ENCODE measurements at regions not wholly inside any gene's neighbourhood (a gene's known extent, or its start where the extent isn't known, plus 50 kb on each side); places are given as distances from the start of the nearest gene placed in this dataset.
A peak's percentile ranks its signal among the peaks of the same experiment; 100 is the strongest.
"Not testable (repeated sequence)": the region's sequence is repeated elsewhere in the genome, so short reads cannot be mapped to it uniquely, and the experiment has no call there.

DNA sequence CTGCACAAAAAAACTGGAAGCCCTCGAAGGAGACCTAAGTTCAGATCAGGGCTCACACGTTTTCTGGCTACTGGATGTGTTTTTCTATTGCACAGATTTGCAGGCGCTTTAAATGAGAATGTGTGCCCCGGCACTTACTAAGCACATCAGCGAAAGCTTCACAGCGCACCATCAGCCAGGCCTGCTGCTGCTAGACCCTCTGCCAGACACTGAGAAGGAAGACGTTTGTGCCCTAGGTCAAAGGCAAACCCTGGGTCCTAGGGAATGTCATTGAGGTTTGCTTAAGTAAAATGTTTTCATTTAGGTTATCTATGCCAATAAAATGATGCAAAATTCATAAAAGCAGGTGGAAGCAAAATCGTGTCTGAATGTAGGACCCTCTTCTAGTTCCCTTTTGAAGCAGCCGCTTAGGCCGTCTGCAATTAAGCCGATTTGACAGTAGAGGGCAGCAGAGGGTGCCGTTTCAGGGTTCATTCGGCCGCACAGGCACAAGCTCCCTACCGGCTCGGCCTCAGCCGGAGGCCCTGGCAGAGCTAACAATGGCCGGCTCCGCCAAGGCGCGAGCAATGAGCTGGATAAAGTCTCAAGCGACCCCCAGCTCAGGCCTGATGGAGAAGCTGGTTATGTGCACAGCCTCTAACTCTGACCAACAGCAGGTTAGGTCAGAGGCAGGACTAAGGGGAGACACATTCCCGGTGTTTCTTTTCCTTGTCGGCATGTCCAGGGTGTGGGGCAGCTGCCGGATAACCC, 107.2 kb upstream of the FOXA2 start:
- peak; percentile 71 for DNase-seq

DNA sequence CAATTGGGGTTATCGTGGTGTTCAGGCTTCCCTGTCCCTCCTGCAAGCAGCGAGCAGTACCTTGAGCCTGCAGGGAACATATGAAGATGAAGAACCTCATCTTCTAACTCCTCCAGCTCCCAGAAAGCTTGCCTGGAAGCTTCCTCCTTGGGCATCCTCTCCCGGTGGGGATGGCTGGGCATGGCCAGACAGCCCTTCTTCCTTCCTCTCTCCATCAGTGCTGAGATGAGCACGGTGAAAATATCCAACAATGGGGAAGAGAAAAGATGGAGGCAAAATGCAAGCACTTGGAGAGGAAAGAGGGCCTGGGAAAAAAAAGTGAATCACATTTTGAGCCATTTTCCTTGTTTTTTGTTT, 107.7 kb upstream of the FOXA2 start:
- no peak for DNase-seq

DNA sequence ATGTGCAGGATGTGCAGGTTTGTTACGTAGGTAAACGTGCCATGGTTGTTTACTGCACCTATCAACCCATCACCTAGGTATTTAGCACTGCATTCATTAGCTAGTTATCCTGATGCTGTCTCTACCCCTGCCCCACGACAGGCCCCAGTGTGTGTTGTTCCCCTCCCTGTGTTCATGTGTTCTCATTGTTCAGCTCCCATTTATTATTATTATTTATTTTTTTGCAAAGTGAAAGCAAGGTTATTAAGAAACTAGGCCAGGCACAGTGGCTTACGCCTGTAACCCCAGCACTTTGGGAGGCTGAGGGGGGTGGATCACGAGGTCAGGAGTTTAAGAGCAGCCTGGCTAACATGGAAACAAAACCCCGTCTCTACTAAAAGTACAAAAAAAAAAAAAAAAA, 108.2 kb upstream of the FOXA2 start:
- DNase-seq = not testable (repeated sequence)

DNA sequence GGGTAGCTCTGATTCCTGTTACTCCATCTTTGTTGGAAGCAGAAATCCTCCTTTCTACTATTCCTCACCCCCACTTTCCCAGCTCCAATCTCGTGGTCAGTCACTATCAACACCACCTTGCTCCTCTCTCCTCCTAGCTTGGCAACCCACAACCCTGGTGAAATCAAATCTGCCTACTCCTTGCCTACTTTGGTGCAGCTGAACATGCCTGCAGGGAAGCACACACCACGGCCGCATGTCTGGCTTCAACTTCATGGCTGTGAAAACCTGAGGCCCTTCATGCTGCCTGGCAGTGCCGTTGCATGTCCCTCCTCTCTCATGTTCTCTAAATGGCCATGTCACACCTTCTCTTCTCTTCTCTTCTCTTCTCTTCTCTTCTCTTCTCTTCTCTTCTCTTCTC, 112.4 kb upstream of the FOXA2 start:
- DNase-seq = no peak

DNA sequence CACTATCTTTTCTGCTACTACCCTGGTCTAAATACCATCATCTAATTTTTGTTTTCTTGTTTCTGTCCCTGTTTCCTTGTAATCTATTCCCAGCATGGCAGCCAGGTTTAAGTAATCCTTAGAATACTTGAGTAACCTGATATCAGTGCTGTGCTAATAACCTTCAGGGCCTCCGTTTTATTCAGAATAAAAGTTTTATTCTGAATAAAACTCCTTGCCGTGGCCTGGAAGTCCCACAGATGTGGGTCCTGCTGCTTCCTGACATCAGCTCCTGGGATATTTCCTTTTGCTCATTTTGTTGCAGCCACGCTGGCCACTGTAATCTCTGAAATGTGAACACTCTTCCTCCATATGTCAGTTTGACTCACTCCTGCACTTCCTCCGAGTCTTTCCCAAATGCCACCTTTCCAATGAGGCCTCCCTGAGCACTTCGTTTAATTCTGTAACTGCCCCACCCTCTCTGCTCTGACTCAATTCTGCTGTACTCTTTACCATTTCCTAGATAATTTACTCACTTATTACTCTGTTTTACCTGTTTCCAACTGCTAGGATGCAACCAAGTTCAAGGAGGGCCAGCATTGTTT, 114.0 kb upstream of the FOXA2 start:
- no peak for DNase-seq

DNA sequence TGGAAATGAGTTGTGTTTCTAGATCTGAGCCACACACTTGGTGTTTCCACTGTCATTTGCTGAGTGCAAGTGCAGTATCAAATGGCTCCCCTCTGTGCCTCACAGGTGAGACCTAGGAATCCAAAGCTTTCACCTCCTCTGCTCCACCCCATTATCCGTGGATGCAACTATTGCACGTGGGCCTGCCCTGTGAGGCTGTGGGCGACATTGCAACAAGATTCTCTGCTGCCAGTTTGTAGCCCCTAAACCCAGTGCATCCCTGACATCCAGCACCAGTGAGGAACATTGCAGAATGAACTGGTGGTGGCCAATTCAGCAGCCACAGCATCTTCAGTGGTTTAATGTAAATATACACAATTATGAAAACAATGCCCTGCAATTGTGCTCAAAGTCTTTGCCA, 115.0 kb upstream of the FOXA2 start:
- no peak for DNase-seq

DNA sequence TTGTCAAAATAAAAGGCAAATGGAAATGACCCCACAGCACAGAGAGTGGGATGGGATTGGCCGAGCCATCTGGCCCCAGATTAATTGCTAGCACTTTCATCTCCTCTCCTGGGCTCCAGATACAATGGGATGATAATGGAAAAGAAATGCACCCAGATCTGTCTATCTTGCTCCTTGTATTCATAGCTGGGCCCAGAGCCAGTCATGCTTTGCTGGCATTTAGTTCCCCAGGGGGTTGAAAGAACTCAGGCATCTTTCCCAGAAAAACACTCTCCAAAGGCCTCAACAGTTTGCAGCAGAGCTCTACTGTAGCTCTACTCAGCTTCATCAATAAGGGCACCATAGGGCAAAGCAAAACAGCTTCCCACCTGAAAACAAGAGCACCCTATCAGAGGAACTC, 116.0 kb upstream of the FOXA2 start:
- DNase-seq = no peak

DNA sequence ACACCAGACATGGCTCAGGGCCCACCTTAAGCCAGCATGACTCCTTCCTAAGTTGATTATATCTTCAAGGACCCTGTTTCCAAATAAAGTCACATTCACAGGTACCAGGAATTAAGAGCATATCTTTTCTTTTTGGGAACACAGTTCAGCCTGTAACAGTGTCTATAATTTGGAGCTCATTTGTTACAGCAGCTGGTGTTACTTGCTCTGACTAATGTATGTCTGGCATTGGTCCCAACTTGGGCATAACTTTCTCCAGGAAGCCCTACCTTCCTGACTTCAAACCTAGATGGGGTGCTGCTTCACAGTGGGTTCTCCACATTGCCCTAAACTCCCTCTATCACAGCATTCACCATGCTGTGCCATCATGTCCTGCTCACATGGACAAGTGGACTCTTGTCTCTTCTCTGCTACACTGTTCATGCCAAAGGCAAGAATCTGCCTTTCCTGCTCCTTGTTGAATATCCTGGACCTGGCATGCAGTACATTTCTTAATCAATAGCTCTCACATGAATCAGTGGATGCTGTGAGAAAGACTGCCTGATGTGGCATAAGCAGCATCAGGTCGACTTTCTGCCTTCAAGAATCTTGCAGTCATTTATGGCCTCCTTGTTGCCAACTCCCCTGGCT, 117.4 kb upstream of the FOXA2 start:
- no peak for DNase-seq

DNA sequence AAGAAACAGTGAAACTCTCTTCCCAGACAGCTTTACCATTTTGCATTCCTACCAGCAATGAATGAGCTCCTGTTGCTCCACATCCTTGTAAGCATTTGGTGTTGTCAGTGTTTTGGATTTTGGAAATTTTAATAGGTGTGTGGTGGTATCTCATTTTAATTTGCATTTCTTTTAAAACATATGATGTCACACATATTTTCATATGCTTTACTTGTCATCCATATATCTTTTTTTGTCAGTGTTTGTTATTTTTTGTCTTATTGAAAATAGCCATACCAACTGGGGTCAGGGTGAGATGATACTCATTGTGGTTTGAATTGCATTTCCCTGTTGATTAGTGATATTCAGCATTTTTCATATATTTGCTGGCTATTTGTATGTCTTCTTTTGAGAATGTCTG, 119.5 kb upstream of the FOXA2 start:
- DNase-seq = no peak

DNA sequence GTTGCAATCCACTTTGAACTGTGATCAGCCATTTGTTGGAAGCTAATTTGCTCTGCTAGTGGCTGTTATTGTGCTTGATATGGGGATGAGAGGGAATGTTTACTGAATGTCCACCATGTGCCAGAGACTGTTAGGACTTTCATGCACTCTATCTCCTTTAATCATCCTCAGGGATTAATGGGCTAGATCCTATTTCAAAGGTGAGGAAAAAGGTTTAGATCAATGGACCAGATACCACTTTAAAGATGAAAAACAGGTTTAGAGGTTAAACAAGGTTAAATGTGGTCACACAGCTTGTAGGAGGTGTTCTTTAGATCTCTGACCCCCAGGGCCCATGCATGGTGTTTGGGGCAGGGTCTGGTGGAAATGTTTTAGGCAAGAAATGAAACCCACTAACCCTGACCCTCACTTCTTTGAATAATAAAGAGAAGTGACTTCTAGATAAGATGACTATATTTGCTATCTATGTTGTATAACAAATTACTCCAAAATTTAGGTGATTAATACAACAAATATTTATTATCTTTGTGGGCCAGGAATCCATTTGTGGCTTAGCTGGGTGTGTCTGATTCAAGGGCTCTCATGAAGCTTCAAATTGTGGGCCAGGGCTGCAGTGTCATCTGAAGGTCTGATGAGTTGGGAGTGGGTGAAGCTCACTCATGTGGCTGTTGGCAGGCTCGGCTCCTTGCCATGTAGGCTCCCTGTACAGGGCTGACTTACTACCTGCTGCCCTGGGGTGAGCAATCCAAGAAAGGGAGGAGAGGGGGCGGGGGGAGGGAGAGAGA, 127.8 kb upstream of the FOXA2 start:
- DNase-seq = no peak

DNA sequence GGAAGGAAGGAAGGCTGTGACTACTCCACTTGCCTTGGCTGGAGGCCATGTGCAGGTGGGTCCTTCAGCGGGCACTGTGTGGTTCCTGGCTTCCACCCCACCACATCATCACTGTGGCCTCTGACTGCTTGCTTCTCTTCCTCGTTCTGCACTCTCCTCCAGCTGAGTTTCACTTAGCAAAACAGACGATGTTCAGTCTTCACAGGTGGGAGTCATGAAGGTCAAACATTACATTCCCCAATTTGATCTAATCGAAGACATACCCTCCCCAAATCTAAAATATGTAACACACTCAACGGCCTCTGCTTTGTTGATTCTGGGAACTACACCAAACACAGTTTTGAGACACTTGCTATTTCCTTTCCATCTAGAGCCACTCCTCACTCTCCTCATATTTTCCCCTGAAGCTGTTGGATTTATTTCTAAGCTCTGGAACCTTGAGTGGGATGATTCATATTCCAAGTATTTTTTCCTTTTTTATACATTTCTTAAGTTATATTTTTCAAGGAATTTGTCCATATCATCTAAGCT, 132.5 kb upstream of the FOXA2 start:
- DNase-seq = no peak

DNA sequence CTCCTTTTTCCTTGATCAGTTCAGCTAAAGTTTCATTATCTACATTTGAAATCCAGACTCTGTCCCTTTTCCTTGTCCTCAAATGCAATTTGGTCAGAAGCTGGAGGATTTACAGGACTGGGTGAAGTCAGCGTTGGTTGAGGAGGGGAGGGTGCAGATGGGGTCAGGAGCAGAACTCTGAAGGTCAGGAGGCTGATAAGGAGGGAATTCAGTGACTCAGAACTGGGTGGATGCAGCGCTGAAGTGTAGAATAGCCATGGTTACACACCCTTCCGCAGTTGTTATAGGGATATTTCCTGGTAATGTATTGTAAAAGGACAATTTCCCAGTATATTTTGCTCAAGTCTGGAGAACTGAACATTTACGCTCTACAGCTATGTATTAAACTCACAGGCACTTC, 133.1 kb upstream of the FOXA2 start:
- DNase-seq = no peak

DNA sequence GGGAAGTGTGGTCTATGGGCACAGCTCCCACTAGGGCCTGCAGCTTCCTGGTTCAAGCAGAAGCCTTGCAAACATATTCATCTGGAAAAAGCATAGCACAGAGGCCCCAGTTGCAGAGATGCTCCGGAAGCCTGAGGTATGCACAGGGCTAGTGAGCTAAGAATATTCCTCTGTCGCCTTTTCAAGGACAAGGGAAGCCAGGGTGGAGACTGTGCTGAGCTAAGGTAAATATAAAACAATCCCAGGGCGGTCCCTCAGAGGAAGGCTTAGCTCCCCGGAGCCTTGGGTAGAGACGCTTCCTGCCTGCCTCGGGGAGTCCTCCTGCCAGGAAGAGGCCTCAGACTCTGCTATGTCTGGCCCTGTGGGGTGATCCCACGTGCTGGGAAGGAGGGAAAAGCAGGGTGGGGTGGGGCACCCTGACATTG, 134.8 kb upstream of the FOXA2 start:
- DNase-seq = no peak

DNA sequence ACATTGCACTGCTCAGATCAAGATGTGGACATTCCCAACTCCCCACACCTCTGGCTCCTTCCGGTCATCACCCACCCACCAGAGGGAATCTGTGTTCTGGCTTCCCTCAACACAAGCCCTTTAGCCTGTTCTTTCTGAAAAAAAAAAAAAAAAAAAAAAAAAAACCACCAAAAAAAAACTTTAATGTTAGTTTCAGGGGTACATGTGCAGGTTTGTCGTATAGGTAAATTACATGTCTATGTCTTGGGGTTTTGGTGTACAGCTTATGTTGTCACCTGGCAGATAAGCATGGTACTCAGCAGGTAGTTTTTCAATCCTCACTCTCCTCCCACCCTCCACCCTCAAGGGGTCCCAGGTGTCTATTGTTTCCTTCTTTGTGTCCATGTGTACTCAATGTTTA, 135.8 kb upstream of the FOXA2 start:
- no peak for DNase-seq

DNA sequence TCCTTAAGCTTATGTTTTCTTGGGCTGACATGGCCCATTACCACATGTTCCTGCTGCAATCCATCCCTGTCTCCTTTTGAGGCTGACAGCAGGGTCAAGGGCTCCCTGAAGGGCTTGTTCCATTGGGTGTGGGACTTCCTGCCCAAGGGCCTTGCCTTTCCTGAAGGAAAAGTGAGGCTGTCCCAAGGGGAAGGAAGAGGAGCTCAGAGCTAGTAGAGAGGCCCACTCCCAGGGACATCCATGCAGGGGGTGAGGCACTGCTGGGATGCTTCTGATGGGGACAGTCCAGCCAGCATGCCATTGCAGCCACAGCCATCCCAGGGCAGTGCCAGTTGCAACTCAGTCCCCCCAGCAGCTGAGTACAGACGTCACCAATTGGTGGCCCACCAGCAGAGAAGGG, 138.4 kb upstream of the FOXA2 start:
- no peak for DNase-seq

DNA sequence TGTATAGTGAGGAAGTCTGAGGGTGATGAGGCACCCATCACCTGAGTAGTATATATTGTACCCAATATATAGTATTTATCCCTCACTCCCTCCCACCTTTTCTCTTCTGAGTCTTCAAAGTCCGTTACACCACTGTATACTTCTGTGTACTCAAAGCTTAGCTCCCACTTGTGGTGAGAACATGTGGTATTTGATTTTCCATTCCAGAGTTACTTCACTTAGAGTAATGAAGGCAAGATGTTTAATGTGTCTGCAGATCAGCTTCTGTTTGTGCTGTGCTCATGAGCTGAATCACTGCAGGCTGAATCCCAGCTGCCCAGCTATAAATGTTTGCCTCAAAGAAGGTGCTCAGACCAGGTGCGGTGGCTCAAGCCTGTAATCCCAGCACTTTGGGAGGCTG, 139.3 kb upstream of the FOXA2 start:
- no peak for DNase-seq

DNA sequence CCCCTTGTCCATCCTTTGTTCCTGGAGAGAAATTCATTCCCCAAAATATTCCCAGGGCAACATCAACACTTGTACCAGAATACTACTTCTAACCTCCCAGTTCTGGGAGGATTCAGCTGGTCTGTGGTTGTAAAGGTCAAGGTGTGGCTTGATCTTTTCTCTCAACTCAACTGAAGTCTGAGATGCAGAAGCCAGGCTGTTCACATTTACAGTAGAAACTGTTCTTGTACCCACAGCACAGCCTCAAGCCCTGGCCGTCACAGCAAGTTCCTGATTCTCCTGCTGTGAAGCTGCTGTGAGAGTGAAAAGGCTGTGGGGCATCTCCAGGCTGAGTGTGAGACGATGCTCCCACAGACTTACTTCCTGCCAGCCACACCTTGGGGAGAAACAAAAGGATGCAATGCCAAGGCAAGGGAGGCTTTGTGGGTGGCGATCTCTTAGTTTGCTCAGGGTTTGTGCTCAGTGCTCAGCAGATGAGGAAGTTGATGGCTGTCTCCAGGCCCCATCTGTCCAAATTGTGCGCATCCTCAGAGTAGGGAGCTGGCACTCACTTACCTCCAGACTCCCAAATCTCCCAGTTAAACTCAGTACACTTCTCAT, 143.9 kb upstream of the FOXA2 start:
- no peak for DNase-seq

DNA sequence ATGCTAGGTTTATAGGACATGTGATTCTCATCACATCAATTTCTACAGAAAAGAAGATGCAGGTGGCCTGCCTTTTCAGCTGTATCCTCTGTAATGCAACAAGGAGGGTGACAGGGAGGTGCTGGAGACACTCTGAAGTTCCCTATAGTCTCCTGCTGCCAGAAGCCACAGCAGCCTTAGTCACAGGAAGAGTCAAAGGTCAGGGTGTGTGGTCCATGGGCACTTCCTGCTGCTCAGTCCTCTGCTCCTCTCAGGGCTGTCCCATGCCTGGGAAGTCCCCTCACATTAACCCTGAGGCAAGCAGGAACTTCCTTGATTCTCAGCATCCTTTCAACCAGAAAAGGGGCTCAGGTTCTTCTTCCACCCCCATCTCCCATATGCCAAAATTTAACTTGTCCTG, 144.8 kb upstream of the FOXA2 start:
- no peak for DNase-seq

DNA sequence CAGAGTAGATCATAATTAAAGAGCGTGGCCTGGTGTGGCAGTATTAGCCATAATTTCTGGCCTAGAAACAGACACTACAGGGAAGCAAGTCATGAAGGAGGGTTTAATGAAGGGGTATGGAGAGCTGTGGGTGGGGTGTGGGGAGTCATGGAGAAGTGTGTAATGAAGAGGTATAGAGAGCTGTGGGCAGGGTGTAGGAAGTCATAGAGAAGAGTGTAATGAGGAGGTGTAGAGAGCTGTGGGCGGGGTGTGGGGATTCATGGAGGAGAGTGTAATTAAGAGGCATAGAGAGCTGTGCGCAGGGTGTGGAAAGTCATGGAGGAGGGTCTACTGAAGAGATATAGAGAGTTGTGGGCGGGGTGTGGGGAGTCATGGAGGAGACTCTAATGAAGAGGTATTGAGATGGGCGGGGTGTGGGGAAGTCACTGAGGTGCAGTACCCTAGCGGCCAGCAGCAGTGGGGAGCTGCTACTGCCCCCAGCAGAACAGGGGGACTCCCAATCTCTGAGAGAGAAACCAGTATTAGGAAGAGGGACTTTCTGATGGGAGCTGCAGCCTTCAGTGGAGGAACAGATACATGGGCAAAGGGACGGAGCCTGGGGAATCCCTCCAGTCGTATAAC, 145.4 kb upstream of the FOXA2 start:
- no peak for DNase-seq

DNA sequence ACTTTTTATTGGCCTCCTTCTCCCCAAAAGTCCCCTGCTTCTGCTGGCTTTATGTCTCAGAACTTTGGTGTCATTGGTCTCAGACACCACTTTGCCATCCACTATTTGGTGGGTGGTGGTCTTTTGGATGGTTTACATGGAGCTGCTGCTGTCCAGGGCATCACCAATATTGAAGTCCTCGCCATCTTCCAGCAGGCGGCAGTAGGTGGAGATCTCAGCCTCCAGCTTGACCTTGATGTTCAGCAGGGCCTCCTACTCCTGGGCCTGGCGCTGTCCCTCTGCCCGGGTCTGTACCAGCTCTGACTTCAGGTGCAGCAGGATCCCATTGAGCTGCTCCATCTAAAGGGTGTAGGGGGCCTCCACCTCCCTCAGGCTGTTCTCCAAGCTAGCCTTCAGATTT, 148.4 kb upstream of the FOXA2 start:
- DNase-seq = no peak

DNA sequence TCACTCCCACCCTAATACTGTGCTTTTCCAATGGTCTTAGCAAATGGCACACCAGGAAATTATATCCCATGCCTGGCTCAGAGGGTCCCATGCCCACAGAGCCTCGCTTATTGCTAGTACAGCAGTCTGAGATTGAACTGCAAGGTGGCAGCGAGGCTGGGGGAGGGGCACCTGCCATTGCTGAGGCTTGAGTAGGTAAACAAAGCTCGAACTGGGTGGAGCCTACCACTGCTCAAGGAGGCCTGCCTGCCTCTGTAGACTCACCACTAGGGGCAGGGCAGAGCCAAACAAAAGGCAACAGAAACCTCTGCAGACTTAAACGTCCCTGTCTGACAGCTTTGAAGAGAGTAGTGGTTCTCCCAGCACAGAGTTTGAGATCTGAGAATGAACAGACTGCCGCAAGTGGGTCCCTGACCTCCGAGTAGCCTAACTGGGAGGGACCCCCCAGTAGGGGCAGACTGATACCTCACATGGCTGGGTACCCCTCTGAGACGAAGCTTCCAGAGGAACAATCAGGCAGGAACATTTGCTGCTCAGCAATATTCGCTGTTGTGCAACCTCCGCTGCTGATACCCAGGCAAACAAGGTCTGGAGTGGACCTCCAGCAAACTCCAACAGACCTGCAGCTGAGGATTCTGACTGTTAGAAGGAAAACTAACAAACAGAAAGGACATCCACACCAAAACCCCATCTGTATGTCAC, 150.7 kb upstream of the FOXA2 start:
- peak; percentile 19 for DNase-seq

DNA sequence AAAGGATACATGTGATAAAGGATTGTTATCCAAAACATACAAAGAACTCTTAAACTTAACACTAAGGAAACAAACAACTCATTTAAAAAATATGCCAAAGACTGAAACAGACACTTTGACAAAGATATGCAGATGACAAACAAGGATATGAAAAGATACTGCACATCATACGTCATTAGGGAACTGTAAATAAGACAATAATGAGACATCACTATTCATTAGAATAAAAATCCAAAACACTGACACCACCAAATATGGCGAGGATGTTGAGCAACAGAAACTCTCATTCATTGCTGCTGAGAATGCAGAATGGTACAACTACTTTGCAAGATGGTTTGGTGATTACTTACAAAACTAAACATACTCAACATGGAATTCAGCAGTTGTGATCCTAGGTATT, 156.5 kb upstream of the FOXA2 start:
- DNase-seq = no peak

All from DMS153 (cell line).